DND-41 (cell line): ENCODE measurements at regions not wholly inside any gene's neighbourhood (a gene's known extent, or its start where the extent isn't known, plus 50 kb on each side); places are given as distances from the start of the nearest gene placed in this dataset.

Experiments
- ATAC-seq: fragments of 200-7000 bp; cut with Tn5 transposase; 3 replicates; pipeline ENCODE4 v1.9.1; 2021; ENCODE audit warnings: low read depth; ENCODE audit not compliant: insufficient read depth
- DNase-seq: peaks from one replicate; pipeline ENCODE4 v3.0.0-alpha.2; 2020
- H2AFZ ChIP-seq: 2 replicates; pipeline ENCODE4 v1.6.0; 2012; ENCODE audit warnings: low read depth, low read length
- H3K27ac ChIP-seq: 2 replicates; pipeline ENCODE4 v1.5.1; 2012; ENCODE audit warnings: low read length, inconsistent platforms
- H3K27me3 ChIP-seq: fragments of 200-600 bp; sonication (generic); 2 replicates; pipeline ENCODE4 v1.6.0; 2012; ENCODE audit warnings: low read length, mild to moderate bottlenecking, inconsistent platforms; ENCODE audit not compliant: insufficient read depth, poor library complexity
- H3K36me3 ChIP-seq: 2 replicates; pipeline ENCODE4 v1.5.1; 2012; ENCODE audit warnings: low read length, inconsistent platforms; ENCODE audit not compliant: insufficient read depth
- H3K4me1 ChIP-seq: 2 replicates; pipeline ENCODE4 v1.5.1; 2012; ENCODE audit warnings: mild to moderate bottlenecking, low read length; ENCODE audit not compliant: insufficient read depth
- H3K4me2 ChIP-seq: 2 replicates; pipeline ENCODE4 v1.6.0; 2012; ENCODE audit warnings: mild to moderate bottlenecking, moderate library complexity, low read length, inconsistent platforms; ENCODE audit not compliant: insufficient read depth
- H3K4me3 ChIP-seq, 2 experiments: fragments of 200-600 bp in 1 of 2; shearing (Covaris generic) in 1 of 2; 2 replicates each; pipeline ENCODE4 v1.5.1; 2012 to 2016; ENCODE audit warnings: inconsistent platforms in 2 of 2, low read length in 2 of 2, mild to moderate bottlenecking in 2 of 2, low read depth in 1 of 2, moderate library complexity in 1 of 2
- H3K79me2 ChIP-seq: 2 replicates; pipeline ENCODE4 v1.6.0; 2012; ENCODE audit warnings: low read length, inconsistent platforms; ENCODE audit not compliant: insufficient read depth
- H3K9ac ChIP-seq: 2 replicates; pipeline ENCODE4 v1.6.0; 2012; ENCODE audit warnings: low read depth, mild to moderate bottlenecking, inconsistent platforms, low read length, moderate library complexity
- H3K9me3 ChIP-seq: 2 replicates; pipeline ENCODE4 v1.5.1; 2012; ENCODE audit warnings: low read length, moderate library complexity, mild to moderate bottlenecking, inconsistent platforms; ENCODE audit not compliant: insufficient read depth, severe bottlenecking
- H4K20me1 ChIP-seq: 2 replicates; pipeline ENCODE4 v1.6.0; 2012; ENCODE audit warnings: low read length; ENCODE audit not compliant: insufficient read depth
- CTCF ChIP-seq: IDR thresholded peaks from 2 replicates; pipeline ENCODE4 v1.5.1; 2012; ENCODE audit warnings: borderline replicate concordance, low read length, moderate library complexity, mild to moderate bottlenecking; ENCODE audit not compliant: poor library complexity, severe bottlenecking; ENCODE audit errors: extremely low read depth
- EZH2 ChIP-seq: IDR thresholded peaks from 3 replicates; pipeline ENCODE4 v1.6.1; 2012; ENCODE audit warnings: borderline replicate concordance, low read depth, mild to moderate bottlenecking, moderate library complexity, low read length, inconsistent platforms; ENCODE audit not compliant: severe bottlenecking

GRCh38 chr11:36722421-36722820 lies 124.4 kb upstream of the RAG2 start:
- Histone ChIP-seq H3K4me2 (no peak overlapping the region), H2AFZ (no peak overlapping the region), H3K9ac (no peak overlapping the region), H4K20me1 (no peaks in the 10 kb centered on the region), H3K79me2 (no peaks in the 10 kb centered on the region), H3K36me3 (no peaks in the 10 kb centered on the region), H3K9me3 (no peaks in the 10 kb centered on the region), H3K27me3 (no peaks in the 10 kb centered on the region), H3K4me1 (no peaks in the 10 kb centered on the region), H3K4me3 (no peak overlapping the region), H3K27ac (no peak overlapping the region)
- DNase-seq (no peak), ATAC-seq (no peak)
- TF ChIP-seq CTCF (no peak), EZH2 (no peak)

GRCh38 chr11:36719358-36720107 lies 121.5 kb upstream of the RAG2 start:
- ATAC-seq (no peak), DNase-seq (no peak)
- no peaks in the 10 kb centered on the region for H3K27me3 ChIP-seq
- no peak overlapping the region for H3K27ac ChIP-seq
- H3K4me3 ChIP-seq = no peak overlapping the region
- TF ChIP-seq CTCF = no peak
- TF ChIP-seq EZH2 = no peak
- H2AFZ ChIP-seq = no peak overlapping the region
- no peaks in the 10 kb centered on the region for H3K79me2 ChIP-seq
- H3K9ac ChIP-seq = no peak overlapping the region
- no peaks in the 10 kb centered on the region for H3K4me1 ChIP-seq
- no peak overlapping the region for H3K4me2 ChIP-seq
- H3K9me3 ChIP-seq = no peaks in the 10 kb centered on the region
- H3K36me3 ChIP-seq = no peaks in the 10 kb centered on the region
- H4K20me1 ChIP-seq = no peaks in the 10 kb centered on the region

DNA sequence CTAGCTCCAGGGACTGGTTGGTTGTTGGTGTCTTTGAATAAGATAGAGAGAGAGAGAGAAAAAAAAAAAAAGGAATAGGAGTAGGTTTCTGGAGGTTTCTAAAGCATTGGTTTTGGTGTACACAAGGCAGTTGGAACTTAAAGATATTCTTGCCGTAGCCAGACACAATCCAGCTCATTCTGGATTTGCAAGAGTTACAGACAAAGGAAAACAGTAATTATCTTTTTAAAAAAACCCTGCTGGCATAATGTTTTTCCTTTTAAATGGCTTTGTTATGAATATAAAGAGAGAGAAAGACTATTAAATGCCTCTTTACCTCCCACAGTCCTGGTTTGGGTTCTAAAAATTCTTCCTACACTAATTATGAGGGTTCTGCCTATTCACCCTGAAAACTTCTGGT lies 120.4 kb upstream of the RAG2 start:
- H3K27ac ChIP-seq = no peak overlapping the region
- no peaks in the 10 kb centered on the region for H4K20me1 ChIP-seq
- H3K9ac ChIP-seq = no peak overlapping the region
- no peak for ATAC-seq
- H3K79me2 ChIP-seq = no peaks in the 10 kb centered on the region
- no peak overlapping the region for H2AFZ ChIP-seq
- DNase-seq = no peak
- no peaks in the 10 kb centered on the region for H3K27me3 ChIP-seq
- H3K9me3 ChIP-seq = no peaks in the 10 kb centered on the region
- H3K4me1 ChIP-seq = no peaks in the 10 kb centered on the region
- no peaks in the 10 kb centered on the region for H3K36me3 ChIP-seq
- H3K4me3 ChIP-seq = no peak overlapping the region
- TF ChIP-seq EZH2 (no peak), CTCF (no peak)
- H3K4me2 ChIP-seq = no peak overlapping the region

- TF ChIP-seq EZH2 = no peak
- TF ChIP-seq CTCF = no peak
Measured at GRCh38 chr11:36713715-36714114, 115.7 kb upstream of the RAG2 start.

More at GRCh38 chr11:36713715-36714114, 115.7 kb upstream of the RAG2 start:
- no peaks in the 10 kb centered on the region for H3K27me3 ChIP-seq
- no peaks in the 10 kb centered on the region for H3K79me2 ChIP-seq
- no peak overlapping the region for H2AFZ ChIP-seq
- H3K36me3 ChIP-seq = no peaks in the 10 kb centered on the region
- no peak overlapping the region for H3K9ac ChIP-seq
- no peaks in the 10 kb centered on the region for H4K20me1 ChIP-seq
- 0 out of 3 replicates have a peak, but pooled peaks have one; percentile 31 for ATAC-seq
- no peak overlapping the region for H3K4me3 ChIP-seq
- H3K4me1 ChIP-seq = no peaks in the 10 kb centered on the region
- H3K4me2 ChIP-seq = no peak overlapping the region
- no peak overlapping the region for H3K27ac ChIP-seq
- DNase-seq = no peak
- H3K9me3 ChIP-seq = no peaks in the 10 kb centered on the region
